Ishikawa (cell line): ENCODE measurements at regions not wholly inside any gene's neighbourhood (a gene's known extent, or its start where the extent isn't known, plus 50 kb on each side); places are given as distances from the start of the nearest gene placed in this dataset.
A peak's percentile ranks its signal among the peaks of the same experiment; 100 is the strongest.

Experiments used
- CEBPB ChIP-seq: IDR thresholded peaks from 2 replicates; pipeline ENCODE4 v1.6.1; 2012
- CREB1 ChIP-seq: IDR thresholded peaks from 2 replicates; pipeline ENCODE4 v1.6.1; 2012; ENCODE audit warnings: low read depth
- EGR1 ChIP-seq: IDR thresholded peaks from 2 replicates; pipeline ENCODE4 v1.6.1; 2012
- EP300 ChIP-seq: IDR thresholded peaks from 2 replicates; pipeline ENCODE4 v1.6.1; 2012; ENCODE audit warnings: borderline replicate concordance
- FOXM1 ChIP-seq: IDR thresholded peaks from 2 replicates; pipeline ENCODE4 v1.6.1; 2012; ENCODE audit warnings: low read depth, borderline replicate concordance
- MAX ChIP-seq: IDR thresholded peaks from 2 replicates; pipeline ENCODE4 v1.6.1; 2012
- NFIC ChIP-seq: IDR thresholded peaks from 2 replicates; pipeline ENCODE4 v1.6.1; 2012
- RAD21 ChIP-seq: IDR thresholded peaks from 2 replicates; pipeline ENCODE4 v1.6.1; 2012; ENCODE audit warnings: low read depth
- REST ChIP-seq: IDR thresholded peaks from 2 replicates; pipeline ENCODE4 v1.6.1; 2012; ENCODE audit warnings: low read depth, mild to moderate bottlenecking
- TAF1 ChIP-seq: IDR thresholded peaks from 2 replicates; pipeline ENCODE4 v1.6.1; 2012; ENCODE audit warnings: low read depth, mild to moderate bottlenecking
- TCF12 ChIP-seq: IDR thresholded peaks from 2 replicates; pipeline ENCODE4 v1.6.1; 2012; ENCODE audit warnings: low read depth
- TEAD4 ChIP-seq: IDR thresholded peaks from 2 replicates; pipeline ENCODE4 v1.6.1; 2012
- USF1 ChIP-seq: IDR thresholded peaks from 2 replicates; pipeline ENCODE4 v1.6.1; 2012
- YY1 ChIP-seq: IDR thresholded peaks from 2 replicates; pipeline ENCODE4 v1.6.1; 2012; ENCODE audit warnings: low read depth
- ZBTB7A ChIP-seq: IDR thresholded peaks from 2 replicates; pipeline ENCODE4 v1.6.1; 2012; ENCODE audit warnings: low read depth

- TF ChIP-seq ZBTB7A (no peak), TCF12 (no peak), RAD21 (no peak)
These were observed 101.8 kb upstream of the CIBAR2 start for GRCh38 chr16:85213926-85214675.

- TF ChIP-seq USF1 (no peak), RAD21 (no peak), MAX (no peak), NFIC (no peak), EGR1 (no peak), CREB1 (no peak), YY1 (no peak), ZBTB7A (no peak), EP300 (no peak), FOXM1 (no peak), TAF1 (no peak), CEBPB (no peak), REST (no peak), TEAD4 (no peak), TCF12 (no peak)
These were observed 103.3 kb upstream of the CIBAR2 start for GRCh38 chr16:85215478-85216118.

- no peak for TF ChIP-seq REST
These were observed 104.5 kb upstream of the CIBAR2 start for GRCh38 chr16:85216522-85217375.

- peak; percentile 91 for TF ChIP-seq ZBTB7A
- TF ChIP-seq TCF12: peak; percentile 91
- TF ChIP-seq EGR1: no peak
- peak; percentile 80 for TF ChIP-seq MAX
- TF ChIP-seq USF1: no peak
- TF ChIP-seq FOXM1: peak; percentile 34; the same call in 1 of the 2 replicates
- peak; percentile 97 for TF ChIP-seq NFIC
- TF ChIP-seq EP300: peak; percentile 74
- no peak for TF ChIP-seq YY1
- TF ChIP-seq TEAD4: no peak; the same call in 1 of the 2 replicates
- TF ChIP-seq CEBPB: 0 out of 2 replicates have a peak, but pooled peaks have one; percentile 11
- TF ChIP-seq RAD21: no peak
- TF ChIP-seq TAF1: peak; percentile 38; the same call in 1 of the 2 replicates
- no peak for TF ChIP-seq REST
- no peak for TF ChIP-seq CREB1
These were observed 108.0 kb upstream of the CIBAR2 start for GRCh38 chr16:85220125-85220839.
